ENCODE measurements at regions not wholly inside any gene's neighbourhood (a gene's known extent, or its start where the extent isn't known, plus 50 kb on each side); places are given as distances from the start of the nearest gene placed in this dataset.
A peak's percentile ranks its signal among the peaks of the same experiment; 100 is the strongest.
"Not testable (repeated sequence)": the region's sequence is repeated elsewhere in the genome, so short reads cannot be mapped to it uniquely, and the experiment has no call there.

GRCh38 chr7:4527988-4528636 lies 154.0 kb upstream of the FOXK1 start:
- no peak for DNase-seq

- no peak for DNase-seq
Measured at GRCh38 chr7:4531236-4531635, 150.9 kb upstream of the FOXK1 start.

GRCh38 chr7:4533339-4533738 lies 148.8 kb upstream of the FOXK1 start:
- DNase-seq = peak; percentile 8

- DNase-seq = peak; percentile 96
Measured at GRCh38 chr7:4549681-4550080, 132.4 kb upstream of the FOXK1 start.

DNA sequence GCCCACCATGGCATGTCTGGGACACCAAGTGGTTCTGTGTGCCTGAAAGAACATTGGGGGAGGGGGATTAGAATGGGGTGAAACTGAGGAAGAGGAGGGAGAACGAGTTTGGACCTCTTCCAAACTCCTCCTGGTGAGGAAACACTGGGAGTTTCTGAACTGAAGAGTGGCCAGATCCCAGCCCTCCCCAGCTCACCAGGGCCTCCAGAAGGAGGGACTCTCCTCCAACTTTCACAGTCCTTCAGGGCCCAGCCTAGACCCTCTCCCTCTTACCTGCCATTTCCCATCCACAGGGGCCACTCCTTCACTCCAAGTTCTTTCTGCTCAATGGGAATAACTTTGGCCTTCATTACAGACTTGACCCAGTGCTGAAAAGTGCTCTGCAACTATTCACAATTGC lies 132.0 kb upstream of the FOXK1 start:
- no peak for DNase-seq

- no peak for DNase-seq
Measured at GRCh38 chr7:4552985-4553384, 129.1 kb upstream of the FOXK1 start.

GRCh38 chr7:4556868-4557793 lies 125.0 kb upstream of the FOXK1 start:
- no peak for DNase-seq

GRCh38 chr7:4561795-4562194 lies 120.3 kb upstream of the FOXK1 start:
- peak; percentile 26 for DNase-seq

DNA sequence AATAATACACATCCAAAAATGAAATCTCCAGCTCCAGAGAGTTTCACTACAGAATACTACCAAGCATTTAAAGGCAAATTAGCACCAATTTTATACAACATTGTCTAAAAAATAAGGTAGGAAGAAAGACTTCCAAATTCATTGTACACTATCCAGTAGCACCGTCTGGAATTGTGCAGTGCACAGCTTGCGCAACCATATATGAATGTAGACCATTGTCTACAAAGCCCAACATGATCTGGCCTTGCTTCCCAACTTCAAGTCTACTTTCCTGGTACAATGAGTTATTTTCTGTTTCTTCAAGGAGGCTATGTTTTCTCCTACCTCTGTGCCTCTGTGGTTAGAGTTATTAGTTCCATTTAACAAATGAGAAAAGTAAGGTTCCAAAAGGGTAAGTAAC lies 115.4 kb upstream of the FOXK1 start:
- no peak for DNase-seq

- no peak for DNase-seq
Measured at GRCh38 chr7:4574851-4575250, 107.2 kb upstream of the FOXK1 start.

DNA sequence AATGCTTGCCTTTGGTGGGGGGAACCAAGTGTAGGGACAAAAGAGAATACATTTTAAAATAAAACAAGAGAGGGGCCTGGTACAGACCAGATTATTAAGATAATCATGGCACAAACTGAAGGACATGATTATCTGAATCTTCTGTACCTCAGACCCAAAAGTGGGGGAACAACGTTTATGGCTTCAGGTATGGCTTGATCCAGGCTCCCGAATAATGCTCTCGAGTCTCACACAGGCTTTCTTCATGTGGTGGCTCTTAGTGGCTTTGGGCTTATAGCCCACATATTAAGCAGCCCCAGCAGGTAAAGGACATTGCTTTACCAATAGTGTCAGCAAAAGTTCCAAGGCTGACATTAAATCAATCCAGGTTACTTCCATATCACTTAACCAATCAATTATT lies 106.8 kb upstream of the FOXK1 start:
- DNase-seq = no peak

GRCh38 chr7:4602905-4603842 lies 78.9 kb upstream of the FOXK1 start:
- DNase-seq = no peak

DNA sequence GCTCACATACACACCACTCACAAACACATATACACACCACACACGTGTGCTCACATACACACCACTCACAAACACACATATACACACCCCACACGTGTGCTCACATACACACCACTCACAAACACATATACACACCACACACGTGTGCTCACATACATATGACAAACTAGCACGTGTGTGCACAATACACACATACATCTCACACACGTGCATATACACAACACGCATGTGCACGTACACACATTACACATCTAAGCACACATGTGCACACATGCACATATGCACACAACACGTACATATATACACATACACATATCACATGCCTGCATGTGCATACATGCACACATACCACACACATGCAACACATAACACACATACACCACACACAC lies 78.3 kb upstream of the FOXK1 start:
- DNase-seq = no peak

DNA sequence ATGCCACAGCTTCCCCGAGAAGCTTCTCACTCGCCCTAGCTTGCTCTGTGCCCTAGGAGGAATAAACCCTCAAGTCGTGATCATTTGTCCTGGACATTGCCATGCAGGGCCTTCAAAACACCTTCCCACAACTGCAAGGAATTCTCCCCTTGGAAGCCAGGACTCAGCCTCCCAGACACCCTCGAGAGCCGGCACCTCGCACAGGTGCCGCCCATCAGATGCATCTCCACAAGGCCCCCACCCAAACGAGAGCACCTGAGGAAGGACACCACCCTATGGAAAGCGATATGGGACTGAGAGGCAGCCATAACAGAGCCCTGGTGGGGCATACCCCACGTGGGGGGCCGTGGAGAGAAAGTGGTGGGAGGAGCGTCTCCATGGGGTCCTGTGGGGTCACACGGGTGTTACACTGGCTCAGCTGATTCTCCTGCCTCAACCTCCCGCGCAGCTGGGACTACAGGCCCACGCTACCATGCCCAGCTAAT lies 77.6 kb upstream of the FOXK1 start:
- no peak for DNase-seq

- no peak for DNase-seq
Measured at GRCh38 chr7:4606797-4607196, 75.3 kb upstream of the FOXK1 start.

- no peak for DNase-seq
Measured at GRCh38 chr7:4607311-4607729, 74.8 kb upstream of the FOXK1 start.

DNA sequence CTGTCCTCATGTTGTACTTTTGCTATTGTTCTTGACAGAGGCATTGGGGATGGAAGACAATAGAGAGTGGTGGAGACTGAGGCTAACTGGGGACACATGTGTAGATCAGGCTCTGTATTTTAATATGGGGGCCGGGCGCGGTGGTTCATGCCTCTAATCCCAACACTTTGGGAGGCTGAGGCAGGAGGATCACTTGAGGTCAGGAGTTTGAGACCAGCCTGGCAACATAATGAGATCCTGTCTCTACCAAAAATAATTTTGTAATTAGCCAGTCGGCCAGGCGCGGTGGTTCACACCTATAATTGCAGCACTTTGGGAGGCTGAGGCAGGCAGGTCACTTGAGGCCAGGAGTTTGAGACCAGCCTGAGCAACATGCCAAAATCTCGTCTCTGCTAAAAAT lies 72.5 kb upstream of the FOXK1 start:
- not testable (repeated sequence) for DNase-seq

- DNase-seq = peak; percentile 82
Measured at GRCh38 chr7:4610768-4611467, 71.2 kb upstream of the FOXK1 start.

GRCh38 chr7:4612237-4612636 lies 69.9 kb upstream of the FOXK1 start:
- DNase-seq = no peak

- peak; percentile 25 for DNase-seq
Measured at GRCh38 chr7:4612939-4613841, 68.9 kb upstream of the FOXK1 start.

DNA sequence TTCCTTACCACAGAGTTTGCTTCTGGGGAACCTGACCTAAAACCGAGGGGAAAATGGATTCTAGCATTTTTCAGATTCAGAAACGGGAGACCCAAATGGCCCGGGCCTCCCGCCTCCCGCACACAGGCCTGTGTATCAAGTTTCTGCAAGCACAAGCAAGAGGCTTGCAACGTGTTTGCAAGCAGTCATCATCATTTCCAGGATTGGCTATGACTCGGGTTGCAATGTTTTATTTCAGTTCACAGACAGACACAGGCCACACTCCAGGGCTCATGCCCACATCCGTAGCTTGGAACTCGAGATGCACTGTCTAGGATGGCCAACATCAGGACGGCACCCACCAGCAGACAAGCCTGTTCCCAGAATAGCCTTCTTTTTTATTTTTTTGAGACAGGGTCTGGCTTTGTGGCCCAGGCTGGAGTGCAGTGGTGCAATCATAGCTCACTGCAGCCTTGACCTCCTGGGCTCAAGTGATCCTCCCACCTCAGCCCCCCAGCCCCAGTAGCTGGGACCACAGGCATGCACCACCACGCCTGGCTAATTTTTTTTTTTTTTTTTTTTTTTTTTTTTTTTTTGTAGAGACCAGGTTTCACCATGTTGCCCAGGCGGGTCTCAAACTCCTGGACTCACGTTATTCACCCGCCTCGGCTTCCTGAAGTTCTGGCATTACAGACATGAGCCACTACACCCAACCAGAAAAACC lies 68.1 kb upstream of the FOXK1 start:
- no peak for DNase-seq

Data from hematopoietic multipotent progenitor cell treated with erythropoietin and hydrocortisone succinate and interleukin-3 and kit ligand, for 8 days (in vitro differentiated cells).